Stimulated activated naive CD4-positive, alpha-beta T cell treated with Interleukin-2 at 50 U/mL for 16 hours (primary cell): ENCODE measurements at regions not wholly inside any gene's neighbourhood (a gene's known extent, or its start where the extent isn't known, plus 50 kb on each side); places are given as distances from the start of the nearest gene placed in this dataset.

Experiments
- DNase-seq: peaks from one replicate; lab custom pipeline; 2025; lab: John Stamatoyannopoulos, UW

GRCh38 chr16:51665436-51665998, 514.4 kb upstream of the SALL1 start:
- no peak for DNase-seq

DNA sequence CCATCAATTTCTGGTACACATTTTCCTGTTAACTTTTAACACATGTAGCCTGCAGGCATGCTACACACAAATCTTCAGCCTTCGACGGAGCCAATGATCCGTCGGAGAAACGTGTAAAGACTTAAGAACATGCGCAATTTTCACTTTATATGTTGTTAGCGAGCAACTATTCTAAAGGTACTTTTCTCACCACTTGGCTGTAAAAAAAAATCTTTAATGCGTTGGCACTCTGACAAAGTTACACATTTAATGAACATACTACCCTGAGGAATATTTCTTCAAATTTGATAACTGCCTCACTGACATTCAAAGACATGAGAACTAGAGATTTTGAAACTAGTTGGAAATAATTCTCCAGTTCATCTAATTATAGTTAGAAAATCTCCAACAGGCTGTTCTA, 507.5 kb upstream of the SALL1 start:
- no peak for DNase-seq

DNA sequence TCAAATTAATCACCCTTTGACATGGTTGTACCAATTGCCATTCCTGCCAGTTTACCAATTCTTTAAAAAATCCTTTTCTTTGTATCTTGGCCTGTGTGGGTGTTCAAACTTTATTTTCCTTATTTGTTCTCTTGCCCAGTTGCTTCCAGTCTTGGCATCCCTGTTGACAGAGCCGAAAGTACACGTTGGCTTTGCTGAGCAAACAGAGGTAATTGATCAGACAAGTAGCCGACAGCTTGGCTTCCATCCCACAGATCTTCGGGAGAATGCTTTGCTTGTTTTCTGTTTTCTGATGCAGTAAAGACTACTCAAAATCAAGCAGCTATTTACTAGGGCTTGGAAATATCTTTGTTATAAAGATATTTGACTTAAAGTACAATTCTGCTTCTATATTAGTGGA, 506.8 kb upstream of the SALL1 start:
- DNase-seq, result no peak

GRCh38 chr16:51655249-51655648, 504.2 kb upstream of the SALL1 start:
- no peak for DNase-seq

DNA sequence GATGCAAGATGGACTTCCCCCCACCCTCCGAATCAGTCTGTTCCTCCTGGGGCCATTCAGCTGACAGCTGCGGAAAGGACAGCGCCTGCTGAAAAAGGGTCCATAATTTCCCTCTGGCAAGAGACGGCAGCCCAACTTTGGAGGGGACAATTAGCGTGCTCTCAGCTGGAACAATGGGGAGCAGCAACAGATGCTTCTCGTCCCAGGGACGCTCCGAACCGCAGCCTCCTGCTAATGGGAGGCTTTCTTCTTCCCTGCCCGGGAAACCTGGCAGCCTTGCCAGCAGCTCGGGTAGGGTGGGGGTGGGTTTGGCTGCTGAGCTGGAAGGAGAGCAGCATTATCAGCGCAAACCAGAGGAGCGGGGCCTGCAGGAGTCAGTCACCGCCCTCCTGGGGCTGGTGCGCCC, 500.0 kb upstream of the SALL1 start:
- DNase-seq, result no peak

DNA sequence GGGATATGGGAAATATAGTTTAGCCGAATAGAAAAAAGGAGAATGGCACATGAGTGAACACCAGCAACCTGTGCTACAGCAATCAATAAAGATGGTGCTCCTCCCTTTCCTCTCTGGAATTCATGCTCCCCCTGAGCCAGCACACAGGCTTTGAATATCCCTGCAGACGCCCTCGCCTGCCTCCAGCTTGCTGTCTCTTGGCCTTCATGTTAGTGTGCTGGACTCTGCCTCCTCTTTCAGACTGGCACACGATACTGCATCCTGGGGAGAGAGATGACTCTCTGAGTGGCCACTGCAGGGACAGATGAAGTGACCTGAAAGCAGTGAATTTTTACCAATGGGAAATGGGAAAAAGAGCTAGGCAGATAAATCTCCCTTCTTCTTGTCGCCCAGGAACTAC, 498.6 kb upstream of the SALL1 start:
- no peak for DNase-seq

DNA sequence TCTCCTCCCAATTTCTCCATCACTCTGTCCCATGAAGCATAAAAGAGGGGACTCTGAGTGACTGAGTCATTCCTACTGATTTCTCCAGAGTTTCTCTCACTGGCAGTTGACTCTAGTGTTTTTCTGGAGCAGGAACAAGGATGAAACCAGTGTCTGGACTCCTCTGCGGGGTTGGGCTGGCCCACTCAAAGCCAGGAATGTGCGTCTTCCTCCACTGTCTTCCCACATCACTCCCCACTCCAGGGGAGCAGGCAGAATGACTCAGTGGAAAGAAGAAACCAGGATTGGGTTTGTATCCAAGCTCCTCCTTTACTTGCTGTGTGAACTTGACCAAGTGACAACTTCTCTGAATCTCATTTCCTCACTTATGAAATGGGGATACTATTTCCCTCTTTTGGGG, 497.5 kb upstream of the SALL1 start:
- DNase-seq, result no peak

DNA sequence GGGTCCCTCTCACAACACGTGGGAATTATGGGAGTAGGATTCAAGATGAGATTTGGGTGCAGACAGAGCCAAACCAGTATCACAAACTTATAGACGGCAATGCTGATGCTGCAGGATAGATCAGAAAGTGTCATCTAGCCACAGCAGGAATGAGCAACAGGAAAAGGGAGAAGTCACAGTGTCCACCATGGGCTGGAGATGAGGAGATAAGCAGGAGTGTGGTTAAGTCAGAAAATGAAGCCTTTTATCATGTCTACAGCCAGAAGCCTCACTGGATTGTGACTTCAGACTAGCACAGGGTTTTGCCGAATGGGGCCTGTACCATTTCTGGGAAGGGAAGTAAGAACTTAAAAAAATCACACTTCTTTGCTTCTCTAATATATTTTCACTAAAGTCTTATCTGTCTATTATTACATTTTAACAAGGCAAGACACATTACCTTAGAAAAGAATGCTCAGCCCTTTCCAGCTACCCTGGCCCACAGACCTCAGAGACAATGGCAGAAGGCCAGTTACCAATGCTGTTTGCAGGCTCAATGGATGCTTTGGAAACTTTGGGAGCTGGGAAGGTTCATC, 490.2 kb upstream of the SALL1 start:
- DNase-seq, result no peak

DNA sequence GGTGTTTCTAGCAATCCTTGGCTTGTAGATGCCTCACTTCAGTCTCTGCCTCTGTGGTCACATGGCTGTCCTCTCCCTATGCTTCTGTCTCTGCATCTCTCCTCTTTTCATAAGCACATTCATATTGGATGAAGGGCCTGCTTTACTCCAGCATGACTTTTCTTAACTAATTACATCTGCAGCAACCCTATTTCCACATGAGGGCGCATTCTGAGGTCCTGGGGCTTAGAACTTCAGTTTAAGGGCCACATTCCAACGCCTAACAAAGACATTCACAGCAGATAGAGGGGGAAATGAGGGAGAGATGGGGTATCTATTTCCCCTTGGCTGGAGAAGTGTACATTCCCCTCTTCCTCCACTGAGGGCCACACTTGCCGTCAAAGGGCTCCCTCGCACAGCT, 489.1 kb upstream of the SALL1 start:
- DNase-seq, result no peak

DNA sequence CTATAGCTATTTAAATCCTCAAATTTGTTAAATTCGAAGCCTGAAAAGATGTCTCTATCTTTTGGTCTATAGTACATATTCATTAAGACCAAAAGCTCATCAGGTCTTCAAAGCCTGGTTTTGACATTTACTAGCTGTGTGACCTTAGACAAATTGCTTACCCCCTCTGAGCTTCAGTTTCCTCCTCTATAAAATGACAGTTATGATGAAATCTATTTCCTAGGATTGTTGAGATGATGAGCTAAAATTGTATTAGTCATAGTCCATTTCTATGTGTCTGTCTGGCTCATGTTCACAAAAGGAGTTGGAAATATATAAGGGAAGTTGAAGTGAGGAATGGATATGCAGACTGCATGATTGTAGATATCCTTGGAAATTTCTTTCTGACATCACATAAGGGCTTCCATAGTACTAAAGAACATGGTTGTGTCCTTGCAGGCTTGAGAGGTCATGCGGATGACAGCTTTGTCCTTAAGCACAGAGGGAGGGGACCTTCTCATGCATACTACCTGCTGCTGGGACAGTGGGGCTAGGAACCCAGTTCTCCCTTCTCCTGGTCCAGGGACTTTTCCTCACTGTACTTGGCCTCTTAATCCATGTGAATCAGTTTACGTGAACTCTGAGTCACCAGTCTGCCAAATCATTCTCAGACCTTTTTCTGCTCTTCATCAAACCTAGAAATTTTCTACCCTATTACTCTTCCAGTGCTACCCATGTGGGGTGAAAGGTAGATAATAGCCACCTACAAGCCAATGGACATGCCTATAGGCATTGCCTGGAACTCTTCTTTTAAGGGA, 487.5 kb upstream of the SALL1 start:
- no peak for DNase-seq

GRCh38 chr16:51637770-51638094, 486.7 kb upstream of the SALL1 start:
- DNase-seq, result no peak

- no peak for DNase-seq
Measured at GRCh38 chr16:51636920-51637769, 486.1 kb upstream of the SALL1 start.

DNA sequence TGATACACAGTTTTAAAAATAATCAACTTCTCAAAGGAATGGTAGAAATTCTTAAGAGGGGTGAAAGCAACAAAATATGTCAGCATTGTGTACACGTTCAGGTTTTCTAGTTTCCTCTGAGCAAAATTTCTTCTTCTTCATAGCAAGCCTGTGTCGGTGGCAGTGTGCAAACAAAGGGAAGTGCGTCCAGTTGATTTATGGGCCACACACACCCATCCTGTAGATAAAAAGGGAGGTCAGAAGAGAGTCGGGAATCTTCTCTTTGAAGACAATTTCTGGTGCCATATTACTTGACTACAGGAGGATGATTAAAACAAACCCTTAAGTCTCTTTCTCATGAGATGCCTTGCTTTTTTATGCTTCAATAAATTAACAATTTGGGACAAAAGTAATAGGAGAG, 484.1 kb upstream of the SALL1 start:
- no peak for DNase-seq

DNA sequence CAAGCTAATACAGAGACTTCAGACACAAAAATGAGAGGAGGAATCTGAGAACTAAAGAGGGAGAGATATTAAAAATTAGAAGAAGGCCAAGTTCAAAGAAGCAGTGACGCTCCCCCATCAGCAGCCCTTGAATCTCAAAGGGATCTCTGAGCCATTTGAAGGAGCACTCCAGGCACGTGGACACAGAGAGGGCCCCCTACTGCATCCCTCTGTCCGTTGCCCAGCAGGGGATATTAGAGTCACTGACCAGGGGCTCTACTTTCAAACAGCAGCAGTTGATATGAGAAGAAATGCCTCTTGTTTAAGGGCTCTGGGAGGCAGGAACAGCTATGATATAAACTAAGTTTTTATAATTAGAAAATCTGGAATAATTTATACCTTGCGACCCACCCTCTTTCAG, 479.0 kb upstream of the SALL1 start:
- DNase-seq, result no peak

DNA sequence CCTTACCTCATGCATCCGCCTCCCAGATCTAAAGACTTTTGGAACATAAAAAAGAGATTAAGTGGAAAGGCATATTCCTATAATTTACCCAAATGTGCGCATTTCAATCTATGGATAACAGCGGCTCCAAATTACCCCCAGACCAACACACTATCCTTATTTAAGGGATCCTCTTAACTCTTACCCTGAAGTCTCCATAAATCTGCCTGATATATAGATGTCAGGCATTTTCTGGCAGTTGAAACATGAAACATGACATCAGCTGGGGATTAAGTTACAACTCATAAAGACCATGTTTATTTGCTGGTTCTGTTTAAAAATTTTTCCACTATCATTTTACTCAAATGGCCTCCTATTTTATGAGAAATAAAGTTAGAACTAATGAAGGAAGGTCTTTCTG, 478.5 kb upstream of the SALL1 start:
- DNase-seq, result no peak

DNA sequence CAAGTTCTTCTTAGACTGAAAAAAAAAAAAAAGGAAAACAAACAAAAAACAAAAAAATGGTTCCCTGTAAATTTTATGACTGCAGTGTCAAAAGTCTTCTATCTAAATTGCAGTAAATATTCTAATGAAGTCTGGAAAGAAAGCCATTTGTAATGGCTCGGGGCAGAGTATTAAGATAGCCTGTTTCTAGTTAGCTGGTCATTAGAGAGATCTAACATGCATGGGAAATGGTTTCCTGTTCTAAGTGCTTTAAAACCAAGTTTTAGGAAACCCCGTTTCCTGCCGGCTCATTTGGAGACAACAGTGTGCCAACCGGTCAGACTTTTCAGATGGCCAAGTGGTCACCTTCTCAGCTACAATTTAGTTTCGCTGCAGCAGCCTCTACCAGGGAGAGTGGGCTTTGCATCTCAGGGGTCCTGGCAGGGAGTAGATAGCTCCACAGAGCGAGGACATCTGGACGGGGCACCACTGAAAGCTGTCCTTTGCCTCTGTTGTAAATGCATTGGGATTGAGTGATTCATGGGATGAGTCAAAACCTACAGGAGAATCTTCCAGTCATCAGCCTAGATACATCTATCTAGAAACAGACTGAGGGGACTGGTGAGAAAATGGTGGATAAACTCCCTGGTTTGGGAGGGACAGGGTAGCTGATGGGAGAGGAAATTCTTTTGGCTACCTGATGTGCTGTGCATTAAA, 473.2 kb upstream of the SALL1 start:
- DNase-seq, result no peak

DNA sequence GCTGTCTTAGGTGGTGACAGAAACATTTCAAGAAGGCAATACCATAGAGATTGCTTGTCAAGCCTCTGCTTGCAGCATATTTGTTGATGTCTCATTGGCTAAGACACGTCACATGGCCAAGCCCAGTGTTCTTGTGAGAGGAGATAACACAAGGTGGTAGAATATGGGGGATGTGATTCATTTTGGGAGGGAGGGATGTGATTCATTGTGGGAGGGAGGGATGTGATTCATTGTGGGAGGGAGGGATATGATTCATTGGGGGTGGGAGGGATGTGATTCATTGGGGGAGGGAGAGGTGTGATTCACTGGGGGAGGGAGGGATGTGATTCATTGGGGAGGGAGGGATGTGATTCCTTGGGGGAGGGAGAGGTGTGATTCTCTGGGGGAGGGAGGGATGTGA, 470.5 kb upstream of the SALL1 start:
- no peak for DNase-seq

DNA sequence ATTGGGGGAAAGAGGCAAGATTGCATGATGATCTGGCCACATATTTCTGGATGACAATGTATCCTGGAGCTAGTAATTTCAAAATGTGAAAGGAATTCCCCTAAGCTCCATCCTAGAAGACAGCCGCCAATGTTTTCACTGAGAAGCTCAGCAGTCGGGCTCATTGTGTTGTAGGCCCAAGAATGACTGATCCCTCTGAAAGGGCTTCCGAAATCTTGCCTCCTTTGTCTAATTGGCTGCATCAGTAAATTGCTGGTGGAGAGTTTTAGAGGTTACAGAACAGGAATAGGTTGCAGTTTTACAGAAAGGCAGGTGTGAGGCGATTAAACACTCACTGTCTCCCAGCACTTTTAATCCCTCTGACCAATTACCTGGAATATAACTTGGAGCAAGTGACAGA, 464.1 kb upstream of the SALL1 start:
- DNase-seq, result no peak

GRCh38 chr16:51607201-51607651, 456.2 kb upstream of the SALL1 start:
- no peak for DNase-seq

GRCh38 chr16:51596247-51596646, 445.2 kb upstream of the SALL1 start:
- DNase-seq, result no peak

- no peak for DNase-seq
Measured at GRCh38 chr16:51592535-51593300, 441.6 kb upstream of the SALL1 start.
